LoVo (cell line): ENCODE measurements at regions not wholly inside any gene's neighbourhood (a gene's known extent, or its start where the extent isn't known, plus 50 kb on each side); places are given as distances from the start of the nearest gene placed in this dataset.

Source experiments
- DNase-seq: peaks from one replicate; pipeline ENCODE4 v3.0.0-alpha.2; 2016; ENCODE audit warnings: low spot score

- no peak for DNase-seq
These were observed 78.8 kb upstream of the ARHGAP28 start for GRCh38 chr18:6650747-6651146.

GRCh38 chr18:6652098-6652497, 77.4 kb upstream of the ARHGAP28 start:
- no peak for DNase-seq

- no peak for DNase-seq
These were observed 75.6 kb upstream of the ARHGAP28 start for GRCh38 chr18:6653880-6654279.

DNA sequence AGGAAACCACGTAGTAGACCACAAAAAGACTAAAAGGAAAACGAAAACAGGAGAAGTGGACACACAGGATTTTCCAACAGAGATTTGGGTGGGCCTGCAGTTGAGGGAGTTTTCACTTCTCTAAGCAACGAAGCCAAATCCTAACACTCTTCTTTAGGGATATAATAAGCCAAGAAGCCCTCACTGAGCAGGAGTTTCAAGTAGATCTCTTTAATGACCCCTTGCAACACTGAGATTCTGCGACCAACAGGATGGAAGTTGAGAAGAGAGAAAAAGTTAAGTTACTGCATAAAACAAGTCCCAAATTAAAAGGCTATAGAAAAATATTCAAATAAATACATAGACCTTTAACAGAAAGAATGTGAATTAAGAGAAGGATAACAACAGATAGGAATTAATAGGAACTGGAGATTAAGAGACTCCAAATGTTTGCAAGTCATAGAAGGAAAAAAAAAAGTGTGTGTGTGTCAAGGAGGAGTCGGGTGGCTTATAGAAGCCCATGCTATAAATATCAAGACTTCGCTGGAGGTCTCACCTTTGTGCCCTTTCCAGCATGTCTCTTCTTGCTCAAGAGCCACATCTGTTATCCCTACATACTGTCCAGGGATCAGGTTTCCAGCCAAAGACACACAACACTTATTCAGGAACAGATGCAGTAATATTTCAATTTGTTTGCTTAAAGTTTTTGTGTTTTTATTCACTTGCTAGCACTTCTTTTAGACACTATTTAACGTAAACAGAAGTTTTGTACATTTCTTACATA, 69.4 kb upstream of the ARHGAP28 start:
- DNase-seq: no peak

GRCh38 chr18:6661692-6662415, 67.7 kb upstream of the ARHGAP28 start:
- peak; percentile 14 for DNase-seq

- DNase-seq: no peak
These were observed 63.4 kb upstream of the ARHGAP28 start for GRCh38 chr18:6666012-6666685.

- DNase-seq: no peak
These were observed 60.7 kb upstream of the ARHGAP28 start for GRCh38 chr18:6668836-6669235.

GRCh38 chr18:6672821-6673308, 56.7 kb upstream of the ARHGAP28 start:
- DNase-seq: no peak

- no peak for DNase-seq
These were observed 52.4 kb upstream of the ARHGAP28 start for GRCh38 chr18:6677086-6677485.

- no peak for DNase-seq
These were observed 50.3 kb upstream of the ARHGAP28 start for GRCh38 chr18:6679201-6679600.
